DMS53 treated with DMSO at 0.1 percent for 48 hours (cell line): ENCODE measurements at regions not wholly inside any gene's neighbourhood (a gene's known extent, or its start where the extent isn't known, plus 50 kb on each side); places are given as distances from the start of the nearest gene placed in this dataset.
"Not testable (repeated sequence)": the region's sequence is repeated elsewhere in the genome, so short reads cannot be mapped to it uniquely, and the experiment has no call there.

Source experiments
- DNase-seq: peaks from one replicate; lab custom pipeline; 2025; ENCODE audit not compliant: unreplicated experiment; lab: John Stamatoyannopoulos, UW

DNA sequence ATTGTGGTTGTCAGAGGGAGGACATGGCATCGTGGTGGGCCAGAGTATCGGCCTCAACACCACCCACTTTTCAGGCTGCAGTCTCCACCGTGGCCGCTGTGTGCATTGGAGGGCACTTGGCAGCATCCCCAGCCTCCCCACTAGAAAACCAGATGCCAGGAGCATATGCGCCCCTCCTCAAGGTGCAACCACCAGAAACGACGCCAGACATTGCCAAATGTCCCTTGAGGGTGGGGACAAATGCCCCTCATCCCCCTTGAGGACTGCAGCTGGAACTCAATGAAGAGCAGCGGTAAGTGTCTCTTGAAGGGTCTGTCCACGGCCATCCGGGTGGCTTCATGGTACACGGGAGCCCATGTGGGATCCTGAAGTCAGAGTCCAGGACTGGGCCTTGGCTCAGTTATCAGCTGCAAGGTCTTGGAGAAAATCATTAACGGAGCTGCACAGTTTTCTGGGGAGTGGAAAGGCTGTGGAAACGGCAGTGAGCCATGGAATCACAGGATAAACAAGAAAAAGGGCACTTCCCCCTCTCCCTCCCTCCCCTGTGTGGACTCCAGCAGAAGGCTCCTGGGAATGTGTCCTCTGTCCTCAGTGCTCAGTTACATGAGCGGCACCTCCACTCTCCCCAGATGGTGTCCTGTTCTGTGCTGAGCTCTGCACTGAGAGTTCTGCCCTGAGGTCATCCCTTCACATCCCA is 324.4 kb upstream of the B3GAT1 start:
- DNase-seq: no peak

DNA sequence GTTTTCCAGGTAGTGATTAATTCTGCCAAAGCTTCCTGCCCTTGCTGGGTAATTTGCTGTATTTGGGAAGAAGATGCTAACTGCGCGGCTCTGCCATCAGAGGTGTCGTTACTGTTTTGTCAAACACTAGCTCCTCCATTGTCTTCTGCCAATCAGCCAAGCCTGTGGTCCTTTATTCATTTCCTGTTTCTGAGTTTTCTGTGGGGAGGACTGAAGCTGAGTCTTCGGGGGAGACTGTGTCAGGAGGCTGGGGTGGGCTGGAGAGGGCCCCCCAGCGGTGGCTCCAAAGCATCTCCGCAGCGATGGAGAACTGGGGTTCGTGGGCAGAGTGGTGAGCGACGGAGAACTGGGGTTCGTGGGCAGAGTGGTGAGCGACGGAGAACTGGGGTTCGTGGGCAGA is 322.9 kb upstream of the B3GAT1 start:
- no peak for DNase-seq

DNA sequence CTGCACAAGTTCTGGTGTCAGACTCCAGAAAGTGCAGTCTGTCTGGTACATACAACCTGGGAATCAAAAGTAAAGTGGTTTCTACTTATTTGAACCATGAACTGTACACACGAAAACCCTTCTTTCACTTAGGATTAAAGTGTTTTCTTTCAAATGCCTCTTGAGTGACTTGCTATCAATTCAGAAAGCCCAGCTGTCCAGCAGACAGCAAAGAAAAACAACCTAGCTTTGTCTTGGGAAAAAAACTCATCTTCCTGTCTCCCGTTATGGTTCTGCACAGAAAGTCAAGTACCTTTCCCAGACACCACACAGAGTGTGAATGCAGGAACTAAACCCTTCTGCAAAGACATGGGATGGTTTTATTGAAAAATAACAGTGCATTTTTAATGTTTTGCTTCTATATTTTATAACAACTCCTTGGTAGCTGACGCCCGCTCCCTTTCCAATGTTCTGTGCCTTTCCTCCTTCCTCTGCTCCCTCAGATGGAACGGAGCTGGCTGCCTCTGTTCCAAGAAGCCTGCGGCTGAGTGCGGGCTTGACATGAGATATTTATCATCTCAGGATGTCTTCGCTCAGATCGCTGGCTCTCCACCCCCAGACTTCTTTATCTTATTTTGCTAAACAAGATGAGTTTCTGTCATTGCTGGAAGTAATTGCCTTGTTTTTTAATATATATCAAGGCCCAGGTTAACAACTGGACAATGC is 322.3 kb upstream of the B3GAT1 start:
- no peak for DNase-seq

DNA sequence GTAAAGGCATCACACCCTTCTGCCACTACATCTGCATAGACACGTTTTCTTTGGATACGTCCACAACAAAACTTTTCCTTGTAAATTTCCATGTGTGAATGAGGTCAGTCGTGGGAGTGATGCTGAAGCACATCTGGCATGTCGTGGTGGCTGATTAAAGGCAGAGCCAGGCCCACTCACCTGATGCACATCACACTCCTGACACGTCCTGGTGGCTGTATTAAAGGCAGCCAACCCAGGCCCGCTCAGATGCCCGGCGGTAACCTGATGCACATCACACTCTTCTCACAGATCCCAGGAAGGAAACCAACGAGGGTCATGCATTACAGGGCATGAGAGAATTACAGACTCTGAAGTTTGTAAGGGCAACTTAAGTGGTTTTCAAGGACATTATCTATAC is 321.6 kb upstream of the B3GAT1 start:
- no peak for DNase-seq

DNA sequence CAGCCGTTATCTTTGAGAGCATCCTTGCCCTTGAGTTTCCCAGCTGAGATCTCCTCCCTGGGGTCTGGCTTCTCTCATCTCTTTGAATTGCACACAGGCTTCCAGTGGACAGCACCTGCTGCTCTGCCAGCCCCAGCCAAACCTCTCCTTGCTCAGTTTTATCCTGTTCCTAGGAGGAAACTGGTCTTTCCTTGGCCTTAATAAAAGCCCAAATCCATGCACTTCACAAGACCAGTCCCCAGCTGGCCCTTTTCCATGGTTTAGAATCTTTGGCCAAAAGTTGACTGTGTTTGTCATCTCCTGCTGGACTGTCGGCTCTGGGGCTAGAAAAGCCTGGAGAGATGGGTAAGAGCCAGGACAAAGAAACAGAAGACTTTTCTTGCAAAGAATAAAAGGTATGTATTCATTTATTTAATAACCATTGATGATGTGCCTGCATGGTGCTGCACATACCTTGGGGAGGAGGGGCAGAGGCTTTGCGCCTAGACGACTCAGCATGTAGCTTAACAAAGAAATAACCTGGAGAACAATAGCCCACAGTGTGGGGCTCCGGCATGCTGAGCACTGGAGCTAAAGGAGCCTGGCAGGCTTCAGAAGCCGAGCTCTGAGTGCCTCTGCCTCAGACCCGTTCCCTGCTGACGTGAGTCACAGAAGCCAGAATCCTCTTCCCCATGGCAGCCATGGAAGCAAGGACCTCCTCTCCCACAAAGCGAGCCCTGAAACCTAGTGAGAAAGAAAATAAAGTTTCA is 319.3 kb upstream of the B3GAT1 start:
- DNase-seq: no peak

DNA sequence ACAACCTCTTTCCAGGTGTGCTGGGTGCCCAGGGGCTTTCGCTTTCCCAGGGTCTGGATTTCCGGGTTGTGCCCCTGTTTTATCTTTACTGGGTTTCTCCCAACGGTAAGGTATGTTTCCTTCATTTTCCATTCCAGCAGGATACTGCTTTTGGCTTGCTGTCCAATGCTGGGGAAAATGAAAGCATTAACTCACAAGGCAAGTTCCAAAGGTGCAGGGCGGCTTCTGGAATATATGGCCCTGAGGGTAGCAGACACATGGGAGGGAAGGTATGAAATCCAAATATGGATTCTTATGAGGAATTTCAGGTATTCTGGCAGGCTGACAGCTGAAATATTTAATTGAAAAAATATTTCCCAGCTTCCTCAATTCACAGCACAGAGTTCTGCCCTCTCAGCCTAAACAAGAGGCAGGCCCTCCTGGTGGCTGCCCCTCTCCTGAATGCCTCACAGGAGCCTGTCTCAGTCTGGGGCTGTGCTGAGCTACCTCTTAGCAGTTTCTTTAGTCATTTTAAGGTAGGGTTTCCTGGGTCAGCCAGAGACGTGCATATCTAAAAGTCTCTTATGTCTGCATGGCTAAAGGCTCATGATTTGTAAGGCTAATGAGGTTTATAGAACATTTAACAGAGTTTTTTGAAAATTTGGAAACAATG is 318.6 kb upstream of the B3GAT1 start:
- no peak for DNase-seq

DNA sequence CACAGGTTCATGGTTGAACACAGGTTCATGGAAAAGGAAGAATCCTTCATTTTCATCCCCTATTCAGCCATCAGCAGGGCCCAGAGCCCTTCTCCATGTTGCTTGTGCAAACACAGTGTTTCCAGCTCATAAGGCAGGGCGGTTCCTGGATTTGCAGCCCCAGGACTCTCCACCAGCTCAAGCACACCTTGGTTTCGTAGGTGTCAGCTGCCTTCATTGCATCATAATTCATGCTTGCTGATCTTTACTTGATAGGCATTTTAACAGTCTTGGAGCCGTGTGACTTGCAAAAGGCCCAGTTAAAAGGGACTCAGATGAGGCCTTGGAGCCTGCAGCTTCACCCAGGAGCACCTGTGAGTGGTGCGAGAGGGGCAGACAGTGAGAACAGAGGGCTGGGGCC is 318.1 kb upstream of the B3GAT1 start:
- no peak for DNase-seq

DNA sequence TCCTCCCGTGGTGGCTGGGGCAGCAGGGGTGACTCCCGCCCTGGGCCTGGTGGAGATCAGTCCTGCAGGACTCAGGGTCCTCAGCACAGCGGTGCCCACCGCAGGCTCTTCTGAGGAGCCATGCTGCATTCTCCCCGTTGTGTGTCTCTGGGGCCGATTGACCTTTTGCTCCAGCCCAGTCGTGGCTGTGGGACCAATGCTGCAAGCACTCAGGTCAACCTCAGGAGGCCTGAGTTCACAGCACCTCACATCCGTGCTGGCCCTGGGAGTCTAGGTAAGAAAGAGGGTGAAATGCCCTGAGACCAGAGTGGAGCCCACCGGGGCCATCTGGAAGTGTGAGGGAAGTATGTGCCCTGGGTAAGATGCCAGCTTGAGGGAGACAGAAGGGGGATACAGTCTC is 316.1 kb upstream of the B3GAT1 start:
- DNase-seq: no peak

DNA sequence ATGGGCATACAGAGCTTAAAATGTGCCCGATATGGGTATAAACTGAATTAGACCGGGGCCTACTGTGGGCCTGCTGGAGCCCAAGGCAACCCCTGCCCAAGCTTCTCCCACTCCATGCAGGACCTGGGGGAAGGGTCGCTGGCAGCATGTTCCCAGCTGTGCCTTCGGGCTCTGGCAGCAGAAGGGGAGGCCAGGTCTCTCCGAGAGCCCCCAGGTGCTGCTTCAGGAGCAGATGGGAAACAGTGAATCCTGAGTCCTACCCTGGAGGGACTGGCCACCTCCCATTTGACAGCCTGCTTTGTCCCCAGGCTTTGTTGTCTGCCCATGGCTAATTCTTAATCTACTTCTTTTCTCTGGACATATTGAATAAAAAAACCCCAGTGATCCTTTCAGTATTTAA is 315.6 kb upstream of the B3GAT1 start:
- no peak for DNase-seq

DNA sequence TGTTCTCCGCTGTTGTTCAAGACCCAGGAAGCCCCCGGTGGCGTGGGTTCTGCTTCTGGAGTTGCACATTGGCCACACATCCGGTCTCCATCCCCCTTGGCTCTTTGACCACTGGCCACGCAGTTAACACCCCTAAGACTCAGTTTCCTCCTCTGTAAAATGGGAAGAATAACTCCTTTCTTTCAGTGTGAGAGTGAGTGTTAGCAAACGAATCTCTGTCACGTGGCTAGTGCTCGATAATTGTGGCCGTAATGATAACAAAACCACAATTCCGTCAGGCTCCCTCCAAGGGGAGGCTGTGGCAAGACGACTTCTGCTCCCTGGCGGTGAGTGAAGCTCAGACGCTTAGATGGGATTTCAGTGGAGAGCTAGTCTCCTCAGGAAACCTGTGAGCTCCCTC is 315.2 kb upstream of the B3GAT1 start:
- DNase-seq: no peak

DNA sequence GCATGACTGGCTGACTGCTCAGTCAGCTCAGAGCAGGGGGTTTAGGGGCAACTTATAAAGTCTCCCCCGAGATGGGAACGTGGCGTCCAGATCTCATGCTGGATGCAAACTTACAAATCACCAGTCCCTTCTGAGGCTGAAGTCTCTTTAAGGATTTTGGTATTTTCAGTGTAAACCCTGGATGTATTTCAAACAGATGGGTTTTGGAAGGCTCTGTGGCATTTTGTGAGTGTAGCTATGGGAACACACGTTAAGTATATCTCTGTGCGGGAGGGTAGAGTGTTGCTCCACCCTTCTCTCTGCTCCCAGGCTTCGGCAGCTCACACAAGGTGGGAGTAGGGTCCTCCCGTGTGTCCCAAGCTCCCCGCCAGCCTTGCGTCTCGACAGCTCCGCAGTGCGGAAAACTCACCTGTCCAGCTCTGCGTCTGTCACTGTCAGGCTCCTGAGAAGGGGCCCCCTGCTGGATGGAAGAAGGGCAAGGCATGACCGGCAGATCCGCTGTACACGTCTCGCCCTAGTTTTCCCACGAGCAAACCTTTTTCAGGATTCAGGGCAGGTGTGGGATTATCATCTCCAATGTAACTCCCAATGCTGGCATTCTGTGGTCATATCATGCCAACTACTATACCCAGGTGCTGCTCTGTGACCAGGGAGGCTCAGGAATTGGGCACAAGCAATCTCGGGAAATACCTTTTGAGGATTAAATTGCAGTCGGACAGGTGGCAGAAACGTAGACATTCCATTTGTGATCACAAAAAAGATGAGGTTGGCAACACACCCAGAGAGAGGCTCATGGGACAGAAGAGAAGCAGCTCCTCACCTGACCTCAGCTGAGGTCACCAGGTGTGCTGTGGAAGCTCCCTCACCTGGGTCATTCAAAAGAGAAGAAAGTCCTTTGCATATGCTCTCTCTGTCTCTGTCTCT is 313.9 kb upstream of the B3GAT1 start:
- peak; percentile 26 for DNase-seq

DNA sequence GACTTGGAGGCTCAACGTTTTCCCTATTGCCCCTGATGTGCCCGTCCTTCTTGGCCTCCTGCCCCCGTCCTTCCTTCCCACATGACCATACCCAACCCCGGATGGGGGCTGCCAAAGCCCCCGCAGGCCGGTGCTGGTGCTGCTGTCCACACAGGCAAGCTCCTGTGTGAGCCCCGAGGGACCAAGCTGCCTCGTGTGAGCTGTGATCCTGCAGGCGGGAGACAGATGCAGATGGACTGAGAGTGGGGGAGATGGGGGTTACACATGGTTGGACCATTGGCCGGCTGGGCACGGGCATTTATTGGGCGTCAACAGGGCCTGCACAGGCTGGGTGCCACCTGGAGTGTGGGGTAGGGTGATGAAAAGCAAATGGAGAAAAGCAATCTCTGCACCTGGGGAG is 313.2 kb upstream of the B3GAT1 start:
- no peak for DNase-seq

DNA sequence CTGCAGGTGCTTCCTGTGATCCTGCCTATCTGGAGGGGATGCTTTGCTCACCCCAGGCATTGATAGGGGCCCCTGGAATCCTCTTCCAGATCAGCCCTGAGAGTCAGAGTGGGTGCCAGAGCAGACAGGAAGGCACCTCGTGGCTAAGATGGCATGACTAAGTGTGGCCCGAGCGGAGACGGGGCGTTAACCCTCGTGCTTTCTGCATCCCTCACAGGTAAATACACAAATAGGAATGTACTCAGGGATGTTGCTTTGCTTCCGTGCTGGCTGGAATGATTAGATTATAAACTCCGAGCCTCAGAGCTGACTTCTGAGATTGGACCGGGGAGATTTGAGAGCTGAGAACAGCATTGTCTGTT is 312.7 kb upstream of the B3GAT1 start:
- no peak for DNase-seq

DNA sequence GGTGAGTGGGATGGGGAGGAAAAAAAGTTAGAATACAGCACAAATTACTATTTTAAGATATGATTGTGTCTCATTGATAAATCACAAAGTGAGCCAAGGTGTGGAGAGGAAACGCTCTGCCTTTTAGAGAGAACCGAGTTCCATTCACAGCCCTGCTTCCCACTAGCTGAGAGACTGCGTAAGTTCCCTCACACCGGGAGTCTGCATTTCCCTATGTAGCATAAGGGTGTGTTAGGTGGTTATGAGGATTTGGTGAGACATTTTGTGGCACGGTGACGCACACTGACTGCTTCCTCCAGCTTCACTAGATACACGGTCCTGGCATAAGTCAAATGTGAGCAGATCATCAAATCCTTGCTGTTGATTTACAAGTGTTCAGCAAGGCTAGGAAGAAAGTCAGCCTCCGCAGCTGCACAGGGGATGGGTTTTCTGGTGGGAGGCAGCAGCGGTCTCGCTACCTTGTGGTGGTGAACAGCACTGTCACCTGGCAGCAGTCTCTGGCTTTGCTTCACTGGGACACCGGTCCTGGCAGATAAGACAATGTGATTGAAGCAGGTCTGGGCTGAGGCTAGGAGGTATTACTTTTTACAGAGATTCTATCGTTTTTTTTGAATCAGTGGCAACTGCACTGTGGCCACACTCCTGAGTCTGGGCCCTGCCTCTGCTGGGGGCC is 312.2 kb upstream of the B3GAT1 start:
- DNase-seq: no peak

DNA sequence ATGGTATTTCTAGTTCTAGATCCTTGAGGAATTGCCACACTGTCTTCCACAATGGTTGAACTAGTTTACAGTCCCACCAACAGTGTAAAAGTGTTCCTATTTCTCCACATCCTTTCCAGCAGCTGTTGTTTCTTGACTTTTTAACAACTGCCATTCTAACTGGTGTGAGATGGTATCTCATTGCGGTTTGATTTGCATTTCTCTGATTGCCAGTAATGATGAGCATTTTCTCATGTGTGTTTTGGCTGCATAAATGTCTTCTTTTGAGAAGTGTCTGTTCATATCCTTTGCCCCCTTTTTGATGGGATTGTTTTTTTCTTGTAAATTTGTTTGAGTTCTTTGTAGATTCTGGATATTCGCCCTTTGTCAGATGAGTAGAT is 308.6 kb upstream of the B3GAT1 start:
- not testable (repeated sequence) for DNase-seq

DNA sequence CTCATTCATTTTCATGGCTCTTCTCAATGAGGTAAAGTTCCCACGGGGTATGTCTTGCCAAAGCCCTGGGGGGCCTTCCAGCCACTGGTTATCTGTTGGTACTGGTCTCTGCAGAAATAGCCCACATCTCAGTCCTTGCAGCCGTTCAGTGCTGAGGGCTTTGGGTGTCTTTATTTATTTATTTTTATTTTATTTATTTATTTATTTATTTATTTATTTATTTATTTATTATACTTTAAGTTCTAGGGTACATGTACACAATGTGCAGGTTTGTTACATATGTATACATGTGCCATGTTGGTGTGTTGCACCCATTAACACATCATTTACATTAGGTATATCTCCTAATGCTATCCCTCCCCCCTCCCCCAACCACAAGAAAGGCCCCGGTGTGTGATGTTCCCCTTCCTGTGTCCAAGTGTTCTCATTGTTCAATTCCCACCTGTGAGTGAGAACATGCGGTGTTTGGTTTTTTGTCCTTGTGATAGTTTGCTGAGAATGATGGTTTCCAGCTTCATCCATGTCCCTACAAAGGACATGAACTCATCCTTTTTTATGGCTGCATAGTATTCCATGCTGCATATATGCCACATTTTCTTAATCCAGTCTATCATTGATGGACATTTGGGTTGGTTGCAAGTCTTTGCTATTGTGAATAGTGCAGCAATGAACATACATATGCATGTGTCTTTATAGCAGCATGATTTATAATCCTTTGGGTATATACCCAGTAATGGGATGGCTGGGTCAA is 308.1 kb upstream of the B3GAT1 start:
- not testable (repeated sequence) for DNase-seq

DNA sequence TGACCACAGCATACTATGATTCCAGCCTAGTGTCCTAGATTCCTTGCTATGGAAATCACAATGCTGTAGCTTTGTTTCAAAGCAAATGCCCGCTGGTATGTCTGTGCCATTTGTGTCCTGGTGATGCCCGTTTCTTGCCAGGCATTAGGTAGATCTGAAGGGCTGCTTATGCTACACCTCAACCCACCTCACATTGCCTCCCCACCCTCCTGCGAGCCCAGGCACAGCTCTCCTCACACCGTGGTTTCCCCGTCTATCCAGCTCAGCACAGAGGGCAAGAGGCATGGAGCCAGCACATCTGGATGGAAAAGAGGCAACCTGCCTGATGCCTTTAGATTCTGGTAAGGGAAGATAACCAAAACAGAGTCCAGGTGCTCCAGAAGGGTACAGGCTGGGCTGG is 307.4 kb upstream of the B3GAT1 start:
- no peak for DNase-seq

DNA sequence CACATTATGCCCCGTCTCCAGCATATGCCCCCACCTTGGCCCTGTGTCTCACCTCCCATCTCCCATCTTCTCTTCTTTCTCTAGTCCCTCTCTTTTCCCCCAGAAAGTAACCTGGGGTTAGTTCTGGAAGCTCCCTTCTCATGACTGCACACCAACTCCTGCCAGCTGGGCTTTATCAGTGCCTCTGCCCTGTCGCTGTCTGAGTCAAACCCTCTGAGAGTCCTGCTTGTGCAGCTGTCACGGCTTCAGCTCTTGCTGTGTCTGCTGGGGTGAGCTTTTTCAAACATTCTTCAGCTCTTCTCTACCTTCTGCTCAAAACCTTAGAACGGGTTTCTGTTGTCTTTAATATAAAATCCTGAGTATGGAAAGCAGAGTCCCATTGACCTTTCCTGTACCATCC is 304.5 kb upstream of the B3GAT1 start:
- DNase-seq: no peak

DNA sequence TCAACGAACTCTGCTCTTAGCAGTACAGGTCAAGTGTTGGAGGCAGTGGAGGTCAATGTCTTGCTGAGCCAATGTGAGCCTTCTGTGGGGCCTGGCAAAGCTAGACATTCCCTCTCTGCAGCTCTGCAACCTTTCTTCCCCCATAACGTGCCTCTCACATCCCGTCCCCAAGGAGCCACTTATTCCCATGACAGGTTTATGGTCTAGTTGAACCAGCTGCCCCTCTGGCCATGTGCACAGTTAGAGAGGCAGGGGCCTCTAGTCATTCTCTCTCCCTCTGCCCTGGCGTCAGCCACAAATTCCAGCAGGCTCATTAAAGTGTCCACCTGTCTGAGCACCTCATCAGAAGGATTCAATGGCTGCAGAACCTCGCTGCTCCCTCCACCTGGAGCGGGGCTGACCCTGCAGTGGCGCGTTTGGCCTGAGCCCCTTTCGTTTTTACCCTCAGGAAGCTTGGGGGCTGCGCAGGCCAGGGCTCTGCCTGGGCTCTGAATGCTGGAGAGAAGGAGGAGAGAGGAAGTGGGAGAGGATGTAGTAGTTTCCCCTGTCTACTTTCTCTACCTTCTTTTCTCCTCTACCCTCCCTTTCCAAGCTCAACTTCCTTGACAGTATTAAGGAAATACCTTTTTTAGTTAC is 302.1 kb upstream of the B3GAT1 start:
- no peak for DNase-seq
